T-helper 9 cell (primary cell): ENCODE measurements at regions not wholly inside any gene's neighbourhood (a gene's known extent, or its start where the extent isn't known, plus 50 kb on each side); places are given as distances from the start of the nearest gene placed in this dataset.

Source experiments
- DNase-seq: peaks from one replicate; pipeline ENCODE4 v3.0.0-alpha.2; 2020

GRCh38 chr12:34386016-34386415, 363.7 kb downstream of the ALG10 start:
- DNase-seq = no peak

DNA sequence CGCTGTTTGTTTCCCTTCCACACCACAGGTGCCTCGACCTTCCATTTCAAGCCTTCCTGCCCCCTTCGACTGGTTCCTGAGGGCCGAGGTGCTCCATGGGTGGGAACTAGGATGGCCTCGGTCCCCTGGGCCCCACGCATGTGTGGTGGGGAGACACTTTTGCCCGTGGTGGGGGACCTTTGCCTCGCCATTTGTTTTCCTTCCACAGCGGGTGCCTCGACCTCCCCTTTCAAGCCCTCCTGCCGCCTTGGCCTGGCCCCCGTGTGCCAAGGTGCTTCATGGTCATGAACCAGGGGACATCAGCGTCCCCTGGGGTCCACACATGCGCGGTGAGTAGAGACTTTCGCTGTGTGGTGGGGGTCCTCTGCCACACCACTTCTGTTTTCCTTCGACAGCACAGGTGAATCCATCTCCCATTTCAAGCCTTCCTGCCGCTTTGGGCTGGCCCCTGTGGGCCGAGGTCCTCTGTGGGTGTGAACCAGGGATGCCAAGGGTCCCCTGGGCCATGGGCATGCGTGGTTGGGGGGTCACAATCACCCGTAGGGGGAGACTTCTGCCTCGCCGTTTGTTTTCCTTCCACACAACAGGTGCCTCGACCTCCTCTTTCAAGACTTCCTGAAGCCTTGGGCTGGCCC, 364.4 kb downstream of the ALG10 start:
- no peak for DNase-seq

DNA sequence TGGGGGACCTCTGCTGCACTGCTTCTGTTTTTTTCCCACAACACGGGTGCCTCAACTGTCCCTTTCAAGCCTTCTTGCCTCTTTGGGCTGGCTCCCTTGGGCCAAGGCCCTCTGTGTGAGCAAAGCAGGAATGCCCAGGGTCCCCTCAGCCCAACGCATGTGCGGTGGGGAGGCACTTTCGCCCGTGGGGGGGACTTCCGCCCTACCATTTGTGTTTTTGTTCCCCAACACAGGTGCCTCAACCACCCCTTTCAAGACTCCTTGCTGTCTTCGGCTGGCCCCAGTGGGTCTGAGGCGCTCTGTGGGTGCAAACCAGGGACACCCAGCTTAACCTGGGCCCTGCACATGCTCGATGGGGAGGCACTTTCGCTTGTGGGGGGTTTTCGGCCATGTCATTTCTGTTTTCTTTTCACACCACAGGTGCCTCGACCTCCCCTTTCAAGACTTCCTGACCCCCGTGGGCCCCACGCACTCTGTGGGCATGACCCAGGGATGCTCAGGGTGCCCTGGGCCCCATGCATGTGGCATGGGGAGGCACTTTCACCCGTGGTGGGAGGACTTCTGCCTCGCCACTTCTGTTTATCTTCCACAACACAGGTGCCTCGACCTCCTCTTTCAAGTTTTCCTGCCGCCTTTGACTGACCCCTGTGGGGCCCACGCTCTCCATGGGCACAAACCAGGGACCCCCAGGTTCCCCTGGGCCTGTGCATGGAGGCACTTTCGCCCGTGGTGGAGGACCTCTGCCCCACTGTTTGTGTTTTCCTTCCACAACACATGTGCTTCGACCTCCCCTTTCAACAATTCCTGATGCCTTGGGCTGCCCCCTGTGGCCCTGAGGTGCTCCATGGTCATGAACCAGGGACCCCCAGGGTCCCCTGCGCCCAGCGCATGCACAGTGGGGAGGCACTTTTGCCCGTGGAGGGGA, 365.7 kb downstream of the ALG10 start:
- no peak for DNase-seq

- DNase-seq = no peak
Observed at GRCh38 chr12:34388636-34389377, 366.5 kb downstream of the ALG10 start.

DNA sequence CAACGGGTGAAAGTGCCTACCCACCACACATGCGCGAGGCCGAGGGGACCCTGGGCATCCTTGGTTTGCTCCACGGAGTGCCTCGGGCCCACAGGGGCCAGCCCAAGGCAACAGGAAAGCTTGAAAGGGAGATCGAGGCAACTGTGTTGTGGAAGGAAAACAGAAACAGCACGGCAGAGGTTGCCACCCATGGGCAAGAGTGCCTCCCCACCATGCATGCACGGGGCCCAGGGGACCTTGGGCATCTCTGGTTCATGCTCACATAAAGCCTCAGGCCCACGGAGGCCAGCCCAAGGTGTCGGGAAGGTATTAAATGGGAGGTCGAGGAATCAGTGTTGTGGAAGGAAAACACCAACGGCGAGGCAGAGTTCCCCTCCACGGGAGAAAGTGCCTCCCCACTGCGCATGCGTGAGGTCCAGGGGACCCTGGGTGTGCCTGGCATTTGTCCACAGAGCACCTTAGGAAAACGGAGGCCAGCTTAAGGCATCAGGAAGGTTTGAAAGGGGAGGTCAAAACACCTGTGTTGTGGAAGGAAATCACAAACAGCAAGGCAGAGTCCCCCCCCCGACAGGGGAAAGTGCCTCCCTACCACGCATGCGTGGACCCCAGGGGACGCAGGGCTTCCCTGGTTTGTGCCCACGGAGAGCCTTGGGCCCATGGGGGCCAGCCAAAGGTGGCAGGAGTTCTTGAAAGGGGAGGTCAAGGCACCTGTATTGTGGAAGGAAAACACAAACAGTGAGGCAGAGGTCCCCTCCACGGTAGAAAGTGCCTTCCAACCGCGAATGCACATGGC, 367.3 kb downstream of the ALG10 start:
- DNase-seq = no peak

- DNase-seq = no peak
Observed at GRCh38 chr12:34390171-34390841, 368.0 kb downstream of the ALG10 start.

GRCh38 chr12:34390846-34391700, 368.8 kb downstream of the ALG10 start:
- no peak for DNase-seq

DNA sequence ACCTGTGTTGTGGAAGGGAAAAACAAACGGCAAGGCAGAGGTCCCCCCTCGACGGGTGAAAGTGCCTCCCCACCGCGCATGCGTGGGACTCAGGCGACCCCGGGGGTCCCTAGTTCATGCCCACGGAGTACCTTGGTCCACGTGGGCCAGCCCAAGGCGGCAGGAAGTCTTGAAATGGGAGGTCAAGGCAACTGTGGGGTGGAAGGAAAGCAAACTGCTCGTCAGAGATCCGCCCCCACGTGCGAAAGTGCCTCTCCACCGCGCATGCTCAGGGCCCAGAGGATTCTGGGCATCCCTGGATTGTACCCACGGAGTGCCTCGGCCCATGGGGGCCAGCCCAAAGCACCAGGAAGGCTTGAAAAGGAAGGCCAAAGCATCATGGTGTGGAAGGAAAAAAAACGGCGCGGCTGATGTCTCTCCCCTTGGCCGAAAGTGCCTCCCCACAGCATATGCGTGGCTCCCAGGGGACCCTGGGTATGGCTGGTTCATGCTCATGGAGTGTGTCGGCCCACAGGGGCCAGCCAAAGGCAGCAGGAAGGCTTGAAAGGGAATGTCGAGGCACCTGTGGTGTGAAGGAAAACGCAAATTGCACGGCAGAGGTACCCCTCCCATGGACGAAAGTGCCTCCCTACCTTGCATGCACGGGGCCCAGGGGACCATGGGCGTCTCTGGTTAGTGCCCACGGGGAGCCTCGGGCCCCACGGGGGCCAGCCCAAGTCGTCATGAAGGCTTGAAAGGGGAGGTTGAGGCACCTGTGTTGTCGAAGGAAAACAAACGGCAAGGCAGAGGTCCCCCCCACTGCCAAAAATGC, 369.7 kb downstream of the ALG10 start:
- DNase-seq = no peak

DNA sequence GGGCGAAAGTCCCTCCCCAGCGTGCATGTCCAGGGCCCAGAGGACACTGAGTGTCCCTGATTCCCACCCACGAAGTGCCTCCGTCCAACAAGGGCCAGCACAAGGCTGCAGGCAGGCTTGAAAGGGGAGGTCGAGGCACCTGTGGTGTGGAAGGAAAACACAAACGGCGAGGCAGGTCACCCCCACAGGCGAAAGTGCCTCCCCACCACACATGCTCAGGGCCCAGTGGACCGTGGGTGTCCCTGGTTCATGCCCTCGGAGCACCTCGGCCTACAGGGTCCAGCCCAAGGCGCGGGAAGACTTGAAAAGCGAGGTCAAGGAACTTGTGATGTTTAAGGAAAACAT, 370.4 kb downstream of the ALG10 start:
- no peak for DNase-seq

DNA sequence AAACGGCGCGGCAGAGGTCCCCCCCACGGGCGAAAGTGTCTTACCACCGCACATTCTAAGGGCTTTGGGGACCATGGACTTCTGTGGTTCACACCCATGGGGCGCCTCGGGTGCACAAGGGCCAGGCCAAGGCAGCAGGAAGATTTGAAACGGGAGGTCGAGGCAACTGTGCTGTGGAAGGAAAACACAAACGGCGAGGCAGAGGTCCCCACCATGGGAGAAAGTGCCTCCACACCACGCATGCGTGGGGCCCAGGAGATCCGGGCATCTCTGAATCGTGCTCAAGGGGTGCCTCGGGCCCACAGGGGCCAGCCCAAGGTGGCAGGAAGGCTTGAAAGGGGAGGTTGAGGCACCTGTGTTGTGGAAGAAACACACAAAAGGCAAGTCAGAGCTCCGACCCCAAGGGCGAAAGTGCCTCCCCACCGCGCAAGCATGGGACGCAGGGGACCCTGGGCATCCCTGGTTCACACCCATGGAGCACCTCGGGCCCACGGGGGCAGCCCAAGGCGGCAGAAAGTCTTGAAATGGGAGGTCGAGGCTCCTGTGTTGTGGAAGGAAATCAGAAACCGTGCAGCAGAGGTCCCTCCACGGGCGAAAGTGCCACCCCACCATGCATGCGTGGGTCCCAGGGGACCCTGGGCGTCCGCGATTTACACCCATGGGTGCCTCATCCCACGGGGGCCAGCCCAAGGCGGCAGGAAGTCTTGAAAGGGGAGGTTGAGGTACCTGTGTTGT, 371.0 kb downstream of the ALG10 start:
- DNase-seq = no peak

DNA sequence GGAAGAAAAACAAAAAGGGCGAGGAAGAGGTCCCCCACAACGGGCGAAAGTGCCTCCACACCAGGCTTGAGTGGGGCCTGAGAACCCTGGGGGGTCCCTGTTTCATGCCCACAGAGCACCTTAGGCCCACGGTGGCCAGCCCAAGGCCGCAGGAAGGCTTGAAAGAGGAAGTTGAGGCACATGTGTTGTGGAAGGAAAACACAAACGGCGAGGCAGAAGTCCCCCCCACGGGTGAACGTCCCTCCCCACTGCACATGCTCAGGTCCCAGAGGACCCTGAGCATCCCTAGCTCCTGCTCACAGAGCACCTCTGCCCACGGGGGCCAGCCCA, 371.5 kb downstream of the ALG10 start:
- DNase-seq = no peak

- no peak for DNase-seq
Observed at GRCh38 chr12:34394211-34395055, 372.1 kb downstream of the ALG10 start.

GRCh38 chr12:34395056-34396005, 373.0 kb downstream of the ALG10 start:
- no peak for DNase-seq

DNA sequence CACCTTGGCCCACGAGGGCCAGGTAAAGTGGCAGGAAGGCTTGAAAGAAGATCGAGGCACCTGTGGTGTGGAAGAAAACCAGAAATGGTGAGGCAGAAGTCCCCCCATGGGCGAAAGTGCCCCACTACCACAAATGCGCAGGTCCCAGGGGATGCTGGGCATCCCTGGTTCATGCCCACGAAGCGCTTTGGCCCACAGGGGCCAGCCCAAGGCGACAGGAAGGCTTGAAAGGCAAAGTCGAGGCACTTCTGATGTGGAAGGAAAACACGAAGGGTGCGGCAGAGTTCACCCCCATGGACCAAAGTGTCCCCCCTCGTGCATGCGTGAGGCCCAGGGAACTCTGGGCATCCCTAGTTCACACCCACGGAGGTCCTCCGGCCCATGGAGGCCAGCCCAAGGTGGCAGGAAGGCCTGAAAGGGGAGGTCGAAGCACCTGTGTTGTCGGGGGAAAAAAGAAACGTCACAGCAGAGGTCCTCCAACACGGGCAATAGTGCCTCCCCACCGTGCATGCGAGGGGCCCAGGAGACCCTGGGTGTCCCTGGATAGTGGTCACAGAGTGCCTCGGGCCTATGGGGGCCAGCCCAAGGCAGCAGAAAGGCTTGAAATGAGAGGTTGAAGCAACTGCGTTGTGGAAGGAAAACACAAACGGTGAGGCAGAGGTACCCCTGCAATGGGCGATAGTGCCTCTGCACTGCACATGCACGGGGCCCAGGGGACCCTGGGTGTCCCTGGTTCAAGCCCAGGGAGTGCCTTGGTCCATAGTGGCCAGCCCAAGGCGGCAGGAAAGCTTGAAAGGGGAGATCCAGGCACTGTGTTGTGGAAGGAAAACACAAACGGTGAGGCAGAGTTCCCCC, 373.9 kb downstream of the ALG10 start:
- DNase-seq = no peak

- DNase-seq = no peak
Observed at GRCh38 chr12:34396861-34397590, 374.7 kb downstream of the ALG10 start.
